ENCODE measurements at regions not wholly inside any gene's neighbourhood (a gene's known extent, or its start where the extent isn't known, plus 50 kb on each side); places are given as distances from the start of the nearest gene placed in this dataset.
"Not testable (repeated sequence)": the region's sequence is repeated elsewhere in the genome, so short reads cannot be mapped to it uniquely, and the experiment has no call there.

DNA sequence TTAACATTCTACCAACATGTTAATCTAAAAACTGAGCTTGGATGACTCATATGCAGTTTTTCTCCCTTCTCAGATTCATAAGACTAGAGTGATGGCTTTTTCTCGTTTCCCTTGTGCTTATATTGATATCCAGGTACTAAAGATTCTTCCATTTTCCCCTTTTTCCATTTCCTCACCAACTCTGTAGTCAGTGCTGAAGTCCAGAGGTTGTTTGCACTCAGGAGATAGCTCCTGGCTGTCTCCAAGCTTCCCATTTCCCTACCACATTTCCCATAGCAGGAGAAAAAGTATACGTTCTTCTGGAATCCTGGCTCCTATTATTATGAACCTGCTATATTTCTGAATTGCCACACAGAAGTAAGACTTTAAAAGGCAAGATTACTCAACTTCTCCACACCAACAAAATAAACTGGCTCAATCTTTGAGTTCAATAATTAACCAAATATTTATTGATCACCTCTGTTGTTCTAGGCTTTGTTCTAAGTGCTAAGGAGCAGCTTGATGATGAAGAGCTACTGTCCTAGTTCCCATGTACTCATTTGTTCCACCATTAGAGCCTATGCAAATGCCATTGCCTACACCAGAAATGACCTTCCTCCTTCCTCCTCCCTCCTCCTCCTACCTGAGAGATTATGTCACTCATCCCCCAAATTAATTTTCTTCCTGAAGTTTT, 454.4 kb upstream of the RPS6KA3 start:
- H3K9me3 Mint-ChIP-seq = peaks cover 0 to 7% of the 10 kb centered on the region in 2 donors
- H3K27me3 Mint-ChIP-seq = peaks cover 0 to 9% of the 10 kb centered on the region in 2 donors
- H3K36me3 Mint-ChIP-seq (ENCODE audit: insufficient read depth) = no peaks in the 10 kb centered on the region
- H3K4me3 Mint-ChIP-seq = no peak overlapping the region
- H3K4me1 Mint-ChIP-seq (ENCODE audit: low read depth in 2 of 2) = no peaks in the 10 kb centered on the region
- no peak for DNase-seq
- H3K27ac Mint-ChIP-seq = no peak overlapping the region
- no peak for ATAC-seq (replicated peaks)

DNA sequence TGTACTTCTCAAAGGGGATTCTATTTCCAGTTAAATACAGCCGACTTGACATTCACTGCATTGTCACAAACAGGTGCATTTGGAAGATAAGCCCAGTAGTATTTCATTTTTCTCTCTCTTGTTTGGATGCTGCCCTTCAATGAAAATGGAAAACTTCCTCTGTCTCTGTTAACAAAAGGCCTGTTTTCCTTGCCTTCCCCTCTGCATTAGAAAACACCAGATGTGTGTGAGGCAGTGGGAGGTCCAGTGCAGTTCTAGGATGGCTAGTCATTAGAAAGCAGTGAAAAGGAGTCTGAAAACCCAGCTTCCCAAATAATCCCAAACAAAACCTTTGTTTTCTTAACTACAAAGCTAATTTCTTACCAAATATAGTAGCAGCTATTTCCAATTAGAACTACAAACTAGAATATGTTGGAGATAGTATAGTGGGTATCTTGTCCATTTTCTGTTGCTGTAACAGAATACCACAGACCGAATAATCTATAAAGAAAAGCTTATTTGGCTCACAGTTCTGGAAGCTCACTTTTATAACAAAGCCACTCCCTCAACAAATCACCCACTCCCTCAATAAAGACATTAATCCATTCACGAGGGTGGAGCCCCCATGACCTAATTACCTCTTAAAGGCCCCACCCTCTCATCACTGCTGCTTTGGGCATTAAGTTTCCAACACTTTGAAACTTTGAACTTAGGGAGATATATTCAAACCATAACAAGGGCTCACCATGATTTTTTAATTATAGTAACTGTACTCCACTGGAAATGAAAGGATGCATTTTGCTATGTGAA, 452.1 kb upstream of the RPS6KA3 start:
- no peak for ATAC-seq (replicated peaks)
- DNase-seq = no peak
- Mint-ChIP-seq H3K36me3 (ENCODE audit: insufficient read depth) (no peaks in the 10 kb centered on the region), H3K9me3 (peaks cover 0 to 7% of the 10 kb centered on the region in 2 donors), H3K4me1 (ENCODE audit: low read depth in 2 of 2) (no peaks in the 10 kb centered on the region), H3K27me3 (peaks cover 0 to 9% of the 10 kb centered on the region in 2 donors), H3K4me3 (no peak overlapping the region), H3K27ac (no peak overlapping the region)

GRCh38 chrX:20715176-20715575, 448.5 kb upstream of the RPS6KA3 start:
- DNase-seq (no peak), ATAC-seq (replicated peaks) (no peak)
- Mint-ChIP-seq H3K27me3 (peaks cover 0 to 4% of the 10 kb centered on the region in 2 donors), H3K27ac (no peak overlapping the region), H3K36me3 (ENCODE audit: insufficient read depth) (no peaks in the 10 kb centered on the region), H3K4me3 (no peak overlapping the region), H3K9me3 (no peaks in the 10 kb centered on the region), H3K4me1 (ENCODE audit: low read depth in 2 of 2) (no peaks in the 10 kb centered on the region)

DNA sequence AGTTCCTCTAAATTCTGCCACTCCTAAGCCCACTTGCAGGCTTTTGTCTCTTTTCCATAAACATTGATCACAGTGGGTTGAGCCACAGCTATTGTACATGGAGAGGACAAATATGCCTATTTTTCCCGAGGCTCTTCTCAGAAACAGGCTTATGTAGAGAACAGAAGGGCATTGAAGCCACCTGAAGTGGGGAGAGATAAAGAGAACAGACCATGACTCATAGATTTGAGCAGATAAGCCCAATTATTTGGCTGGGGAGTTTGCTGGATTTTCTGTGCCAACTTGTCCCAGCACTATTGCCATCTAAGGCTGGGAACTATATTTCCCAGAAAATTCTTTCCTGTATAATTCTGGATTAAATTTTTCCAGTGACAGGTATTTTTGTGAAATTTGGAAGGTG, 446.1 kb upstream of the RPS6KA3 start:
- ATAC-seq (replicated peaks) (no peak), DNase-seq (no peak)
- Mint-ChIP-seq H3K4me3 (no peak overlapping the region), H3K9me3 (peaks cover 0 to 3% of the 10 kb centered on the region in 2 donors), H3K27ac (no peak overlapping the region), H3K36me3 (ENCODE audit: insufficient read depth) (no peaks in the 10 kb centered on the region), H3K27me3 (peaks cover 3 to 9% of the 10 kb centered on the region in 2 donors), H3K4me1 (ENCODE audit: low read depth in 2 of 2) (no peaks in the 10 kb centered on the region)

GRCh38 chrX:20711366-20711765, 444.7 kb upstream of the RPS6KA3 start:
- Mint-ChIP-seq H3K27ac (no peak overlapping the region), H3K4me1 (ENCODE audit: low read depth in 2 of 2) (no peaks in the 10 kb centered on the region), H3K27me3 (peaks cover 7 to 9% of the 10 kb centered on the region in 2 donors), H3K9me3 (peaks cover 0 to 7% of the 10 kb centered on the region in 2 donors), H3K4me3 (no peak overlapping the region), H3K36me3 (ENCODE audit: insufficient read depth) (no peaks in the 10 kb centered on the region)
- DNase-seq = no peak
- ATAC-seq (replicated peaks) = no peak

GRCh38 chrX:20693078-20693477, 426.4 kb upstream of the RPS6KA3 start:
- no peak for DNase-seq
- Mint-ChIP-seq H3K4me1 (ENCODE audit: low read depth in 2 of 2) (no peaks in the 10 kb centered on the region), H3K27me3 (peaks cover 0 to 10% of the 10 kb centered on the region in 2 donors), H3K4me3 (no peak overlapping the region), H3K27ac (no peak overlapping the region), H3K36me3 (ENCODE audit: insufficient read depth) (no peaks in the 10 kb centered on the region), H3K9me3 (no peaks in the 10 kb centered on the region)
- no peak for ATAC-seq (replicated peaks)

DNA sequence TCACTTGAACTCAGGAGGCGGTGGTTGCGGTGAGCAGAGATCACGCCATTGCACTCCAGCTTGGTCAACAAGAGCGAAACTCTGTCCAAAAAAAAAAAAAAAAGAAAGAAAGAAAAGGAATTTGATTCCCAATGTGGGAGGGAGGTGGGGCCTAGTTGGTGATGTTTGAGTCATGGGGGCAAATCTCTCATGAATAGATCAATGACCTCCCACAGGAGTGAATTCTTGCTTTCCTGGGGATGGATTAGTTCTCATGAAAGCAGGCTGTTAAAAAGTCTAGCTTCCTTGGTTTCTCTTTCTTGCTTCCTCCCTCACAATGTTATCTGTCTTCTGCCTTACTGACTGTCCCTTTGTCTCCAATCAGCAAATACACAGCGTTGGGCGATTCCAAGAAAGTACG, 419.5 kb upstream of the RPS6KA3 start:
- no peaks in the 10 kb centered on the region for H3K9me3 Mint-ChIP-seq
- no peak for DNase-seq
- H3K27me3 Mint-ChIP-seq = peaks cover 0 to 10% of the 10 kb centered on the region in 2 donors
- H3K27ac Mint-ChIP-seq = no peak overlapping the region
- no peaks in the 10 kb centered on the region for H3K36me3 Mint-ChIP-seq (ENCODE audit: insufficient read depth)
- no peaks in the 10 kb centered on the region for H3K4me1 Mint-ChIP-seq (ENCODE audit: low read depth in 2 of 2)
- H3K4me3 Mint-ChIP-seq = no peak overlapping the region
- no peak for ATAC-seq (replicated peaks)

- Mint-ChIP-seq H3K27me3 (peaks cover 0 to 10% of the 10 kb centered on the region in 2 donors), H3K36me3 (ENCODE audit: insufficient read depth) (no peaks in the 10 kb centered on the region), H3K9me3 (no peaks in the 10 kb centered on the region), H3K27ac (no peak overlapping the region), H3K4me3 (no peak overlapping the region), H3K4me1 (ENCODE audit: low read depth in 2 of 2) (no peaks in the 10 kb centered on the region)
- no peak for DNase-seq
- ATAC-seq (replicated peaks) = no peak
These were observed 418.9 kb upstream of the RPS6KA3 start for GRCh38 chrX:20685652-20686051.

GRCh38 chrX:20681683-20682082, 415.0 kb upstream of the RPS6KA3 start:
- Mint-ChIP-seq H3K27me3 (no peaks in the 10 kb centered on the region), H3K9me3 (no peaks in the 10 kb centered on the region), H3K27ac (no peak overlapping the region), H3K36me3 (ENCODE audit: insufficient read depth) (no peaks in the 10 kb centered on the region), H3K4me3 (no peak overlapping the region), H3K4me1 (ENCODE audit: low read depth in 2 of 2) (no peaks in the 10 kb centered on the region)
- no peak for ATAC-seq (replicated peaks)
- DNase-seq = no peak

- no peaks in the 10 kb centered on the region for H3K4me1 Mint-ChIP-seq (ENCODE audit: low read depth in 2 of 2)
- no peaks in the 10 kb centered on the region for H3K9me3 Mint-ChIP-seq
- no peaks in the 10 kb centered on the region for H3K36me3 Mint-ChIP-seq (ENCODE audit: insufficient read depth)
- ATAC-seq (replicated peaks) (no peak), DNase-seq (no peak)
- H3K27ac Mint-ChIP-seq = no peak overlapping the region
- H3K4me3 Mint-ChIP-seq = no peak overlapping the region
- H3K27me3 Mint-ChIP-seq = no peaks in the 10 kb centered on the region
These were observed 414.3 kb upstream of the RPS6KA3 start for GRCh38 chrX:20680998-20681397.

DNA sequence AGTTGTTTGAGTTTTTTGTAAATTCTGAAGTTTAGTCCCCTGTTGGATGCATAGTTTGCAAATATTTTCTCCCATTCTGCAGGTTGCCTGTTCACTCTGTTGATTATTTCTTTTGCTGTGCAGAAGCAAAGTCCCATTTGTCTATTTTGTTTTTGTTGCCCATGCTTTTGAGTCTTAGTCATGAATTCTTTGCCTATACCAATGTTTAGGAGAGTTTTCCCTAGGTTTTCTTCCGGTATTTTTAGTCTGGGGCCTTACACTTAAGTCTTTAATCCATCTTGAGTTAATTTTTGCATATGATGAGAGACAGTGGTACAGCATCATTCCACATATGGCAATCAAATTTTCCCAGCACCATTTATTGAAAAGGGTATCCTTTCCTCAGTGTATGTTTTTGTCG, 405.8 kb upstream of the RPS6KA3 start:
- no peaks in the 10 kb centered on the region for H3K36me3 Mint-ChIP-seq (ENCODE audit: insufficient read depth)
- H3K4me3 Mint-ChIP-seq = no peak overlapping the region
- H3K4me1 Mint-ChIP-seq (ENCODE audit: low read depth in 2 of 2) = no peaks in the 10 kb centered on the region
- no peak overlapping the region for H3K27ac Mint-ChIP-seq
- no peaks in the 10 kb centered on the region for H3K27me3 Mint-ChIP-seq
- no peaks in the 10 kb centered on the region for H3K9me3 Mint-ChIP-seq
- no peak for DNase-seq
- no peak for ATAC-seq (replicated peaks)

DNA sequence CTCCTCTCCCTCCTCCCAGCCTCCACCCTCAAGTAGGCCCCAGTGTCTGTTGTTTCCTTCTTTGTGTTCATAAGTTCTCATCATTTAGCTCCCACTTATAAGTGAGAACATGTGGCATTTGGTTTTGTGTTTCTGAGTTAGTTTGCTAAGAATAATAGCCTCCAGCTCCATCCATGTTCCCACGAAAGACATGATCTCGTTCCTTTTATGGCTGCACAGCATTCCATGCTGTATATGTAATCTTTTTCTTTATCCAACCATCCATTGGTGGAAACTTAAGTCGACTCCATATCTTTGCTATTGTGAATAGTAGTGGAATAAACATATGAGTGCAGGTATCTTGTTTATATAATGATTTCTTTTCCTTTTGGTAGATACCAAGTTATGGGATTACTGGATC, 405.0 kb upstream of the RPS6KA3 start:
- ATAC-seq (replicated peaks); DNase-seq; H3K27me3 Mint-ChIP-seq; H3K4me3 Mint-ChIP-seq; H3K4me1 Mint-ChIP-seq (ENCODE audit: low read depth in 2 of 2); H3K27ac Mint-ChIP-seq; H3K36me3 Mint-ChIP-seq (ENCODE audit: insufficient read depth); H3K9me3 Mint-ChIP-seq: not testable (repeated sequence)

DNA sequence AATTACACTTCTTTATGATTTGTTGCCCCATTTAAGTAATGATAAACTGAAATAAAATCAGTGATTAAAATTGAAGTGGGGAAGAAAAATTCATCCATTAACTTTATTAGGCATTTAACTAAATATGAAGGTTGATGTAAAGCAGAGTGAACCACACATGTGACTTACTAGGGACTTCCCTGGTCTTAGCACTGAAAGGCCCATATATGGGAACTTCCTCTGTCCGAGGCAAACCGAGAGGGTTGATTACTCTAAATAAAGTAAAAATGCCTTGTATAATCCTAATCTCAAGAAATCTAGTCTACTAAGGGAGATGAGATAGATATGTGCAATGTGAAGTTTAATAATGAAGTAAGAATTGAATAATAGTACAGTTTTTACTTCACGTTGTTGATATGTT, 403.9 kb upstream of the RPS6KA3 start:
- Mint-ChIP-seq H3K36me3 (ENCODE audit: insufficient read depth) (no peaks in the 10 kb centered on the region), H3K4me3 (no peak overlapping the region), H3K4me1 (ENCODE audit: low read depth in 2 of 2) (no peaks in the 10 kb centered on the region), H3K27ac (no peak overlapping the region), H3K27me3 (peaks cover 0 to 5% of the 10 kb centered on the region in 2 donors), H3K9me3 (no peaks in the 10 kb centered on the region)
- DNase-seq = no peak
- no peak for ATAC-seq (replicated peaks)

GRCh38 chrX:20668550-20668949, 401.8 kb upstream of the RPS6KA3 start:
- ATAC-seq (replicated peaks) (no peak), DNase-seq (no peak)
- no peaks in the 10 kb centered on the region for H3K9me3 Mint-ChIP-seq
- H3K4me3 Mint-ChIP-seq = no peak overlapping the region
- H3K27me3 Mint-ChIP-seq = peaks cover 0 to 5% of the 10 kb centered on the region in 2 donors
- no peaks in the 10 kb centered on the region for H3K36me3 Mint-ChIP-seq (ENCODE audit: insufficient read depth)
- H3K4me1 Mint-ChIP-seq (ENCODE audit: low read depth in 2 of 2) = no peaks in the 10 kb centered on the region
- no peak overlapping the region for H3K27ac Mint-ChIP-seq

All from effector memory CD8-positive, alpha-beta T cell (primary cell).